Body of pancreas (tissue), 4 donors: ENCODE measurements at regions not wholly inside any gene's neighbourhood (a gene's known extent, or its start where the extent isn't known, plus 50 kb on each side); places are given as distances from the start of the nearest gene placed in this dataset.

Experiments
- ATAC-seq: fragments of 150-250 bp; one replicate; pipeline ENCODE4 v1.9.1; 2016
- DNase-seq, 4 donors: peaks; one replicate each; pipeline ENCODE4 v3.0.0-alpha.2; 2019
- H3K27ac ChIP-seq, 4 donors: fragments of 200-600 bp; sonication (generic); 1 replicate in 3 of 4; 2 replicates in 1 of 4; pipeline versions ENCODE4 v1.5.1 to v1.6.1; 2016 to 2019; ENCODE audit warnings: mild to moderate bottlenecking in 1 of 4, mixed read lengths in 1 of 4, moderate library complexity in 1 of 4
- H3K27me3 ChIP-seq, 2 donors: fragments of 200-600 bp; sonication (generic); one replicate each; pipeline ENCODE4 v1.6.0; 2016; ENCODE audit warnings: mild to moderate bottlenecking in 1 of 2
- H3K36me3 ChIP-seq, 2 donors: fragments of 200-600 bp; sonication (generic); replicated peaks in 1 of 2; 2 replicates each; pipeline ENCODE4 v1.5.1; 2016; ENCODE audit warnings: low read depth in 2 of 2; ENCODE audit not compliant: insufficient read depth in 1 of 2
- H3K4me1 ChIP-seq: fragments of 200-600 bp; sonication (generic); one replicate; pipeline ENCODE4 v1.6.0; 2016
- H3K4me3 ChIP-seq, 2 donors: fragments of 200-600 bp; sonication (generic); 1 replicate in 1 of 2; 2 replicates in 1 of 2; pipeline ENCODE4 v1.5.1; 2016 to 2019
- H3K9me3 ChIP-seq, 3 donors: fragments of 200-600 bp; sonication (generic); 1 replicate in 2 of 3; 2 replicates in 1 of 3; pipeline ENCODE4 v1.5.1; 2016
- CTCF ChIP-seq, 7 experiments: fragments of 450-650 bp in 4 of 7; fragments of 200-600 bp in 3 of 7; sonication (generic) in 3 of 7; IDR thresholded peaks; one replicate each; pipeline ENCODE4 v1.5.1; 2016 to 2019; ENCODE audit warnings: antibody characterized with exemption in 7 of 7
- POLR2A ChIP-seq, 3 donors: fragments of 450-650 bp; IDR thresholded peaks; one replicate each; pipeline ENCODE4 v1.6.1; 2016; ENCODE audit warnings: antibody characterized with exemption in 3 of 3, mild to moderate bottlenecking in 2 of 3
- whole genome bisulfite sequencing, 2 donors: methylation state at CpG; one replicate each; pipeline ENCODE4 v1.1.5; 2017; 5-methylcytosine and 5-hydroxymethylcytosine counted together
- intact Hi-C: fragments of 100-400 bp; cut with DNase I; formaldehyde crosslinking; loops from one replicate; pipeline ENCODE4 v1.15.1; 2023

GRCh38 chr13:26474286-26474685, 83.2 kb upstream of the WASF3 start:
- intact Hi-C loops: no loop called here
- Histone ChIP-seq H3K4me3 (no peak overlapping the region), H3K36me3 (no peaks in the 10 kb centered on the region), H3K4me1 (no peaks in the 10 kb centered on the region), H3K9me3 (no peaks in the 10 kb centered on the region), H3K27me3 (no peaks in the 10 kb centered on the region), H3K27ac (no peak overlapping the region)
- DNase-seq (no peak), ATAC-seq (no peak)
- 69 to 70% methylated on average over 11 of the region's 11 CpGs for WGBS, 2 donors
- TF ChIP-seq CTCF (IDR thresholded peaks at IDR 0.05) (no peak), POLR2A (IDR thresholded peaks at IDR 0.05) (no peak)

- H3K9me3 ChIP-seq: no peaks in the 10 kb centered on the region
- H3K36me3 ChIP-seq: no peaks in the 10 kb centered on the region
- WGBS, 2 donors: 71 to 81% methylated on average over 11 to 15 of the region's 15 CpGs
- no peaks in the 10 kb centered on the region for H3K27me3 ChIP-seq
- intact Hi-C loops: no loop called here
- peak overlapping the region in 1 of 4 donors; percentile 50 for H3K27ac ChIP-seq
- ATAC-seq: no peak
- no peak for DNase-seq
- H3K4me1 ChIP-seq: no peaks in the 10 kb centered on the region
- H3K4me3 ChIP-seq: no peak overlapping the region
- no peak for TF ChIP-seq POLR2A (IDR thresholded peaks at IDR 0.05)
- no peak for TF ChIP-seq CTCF (IDR thresholded peaks at IDR 0.05)
Observed at GRCh38 chr13:26475176-26476110, 82.0 kb upstream of the WASF3 start.

GRCh38 chr13:26476111-26476781, 81.2 kb upstream of the WASF3 start:
- intact Hi-C loops: no loop called here
- H3K4me3 ChIP-seq: no peak overlapping the region
- no peaks in the 10 kb centered on the region for H3K4me1 ChIP-seq
- TF ChIP-seq CTCF (IDR thresholded peaks at IDR 0.05): no peak
- TF ChIP-seq POLR2A (IDR thresholded peaks at IDR 0.05): no peak
- DNase-seq (peak in 1 of 4 donors; percentile 38), ATAC-seq (peak; percentile 44)
- WGBS, 2 donors: 15 to 22% methylated on average over 15 to 20 of the region's 20 CpGs
- H3K36me3 ChIP-seq: no peaks in the 10 kb centered on the region
- H3K27ac ChIP-seq: peak overlapping the region in 2 of 4 donors; percentile 3 to 50
- H3K27me3 ChIP-seq: no peaks in the 10 kb centered on the region
- no peaks in the 10 kb centered on the region for H3K9me3 ChIP-seq

- DNase-seq: no peak
- no peaks in the 10 kb centered on the region for H3K9me3 ChIP-seq
- no peaks in the 10 kb centered on the region for H3K36me3 ChIP-seq
- intact Hi-C loops: no loop called here
- H3K27ac ChIP-seq: peak overlapping the region in 2 of 4 donors; percentile 3 to 25
- no peaks in the 10 kb centered on the region for H3K4me1 ChIP-seq
- TF ChIP-seq POLR2A (IDR thresholded peaks at IDR 0.05) (no peak), CTCF (IDR thresholded peaks at IDR 0.05) (no peak)
- no peak for ATAC-seq
- WGBS, 2 donors: 61 to 81% methylated on average over 3 of the region's 3 CpGs
- H3K27me3 ChIP-seq: no peaks in the 10 kb centered on the region
- H3K4me3 ChIP-seq: no peak overlapping the region
Observed at GRCh38 chr13:26476782-26477142, 80.7 kb upstream of the WASF3 start.
